ENCODE measurements at regions not wholly inside any gene's neighbourhood (a gene's known extent, or its start where the extent isn't known, plus 50 kb on each side); places are given as distances from the start of the nearest gene placed in this dataset.

GRCh38 chr13:58655086-58655485 lies 1023.5 kb downstream of the PCDH17 start:
- TF ChIP-seq, protein P1, sequence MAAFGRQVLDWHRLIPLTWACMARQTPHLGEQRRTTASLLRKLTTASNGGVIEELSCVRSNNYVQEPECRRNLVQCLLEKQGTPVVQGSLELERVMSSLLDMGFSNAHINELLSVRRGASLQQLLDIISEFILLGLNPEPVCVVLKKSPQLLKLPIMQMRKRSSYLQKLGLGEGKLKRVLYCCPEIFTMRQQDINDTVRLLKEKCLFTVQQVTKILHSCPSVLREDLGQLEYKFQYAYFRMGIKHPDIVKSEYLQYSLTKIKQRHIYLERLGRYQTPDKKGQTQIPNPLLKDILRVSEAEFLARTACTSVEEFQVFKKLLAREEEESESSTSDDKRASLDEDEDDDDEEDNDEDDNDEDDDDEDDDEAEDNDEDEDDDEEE (CRISPR knock-in tag; IDR thresholded peaks at IDR 0.05), result no peak
- no peak for TF ChIP-seq CTCF (CRISPR knock-in tag; IDR thresholded peaks at IDR 0.05)
- TF ChIP-seq HMG20B (CRISPR knock-in tag; conservative IDR thresholded peaks at IDR 0.05), result no peak
- TF ChIP-seq NFATC3 (CRISPR knock-in tag; IDR thresholded peaks at IDR 0.05), result no peak
- TF ChIP-seq KDM5A (IDR thresholded peaks at IDR 0.05; ENCODE audit: borderline replicate concordance, low read length), result no peak
- no peak for TF ChIP-seq POLR2G (IDR thresholded peaks at IDR 0.05; ENCODE audit: low read depth, low read length)
- TF ChIP-seq, protein P2, sequence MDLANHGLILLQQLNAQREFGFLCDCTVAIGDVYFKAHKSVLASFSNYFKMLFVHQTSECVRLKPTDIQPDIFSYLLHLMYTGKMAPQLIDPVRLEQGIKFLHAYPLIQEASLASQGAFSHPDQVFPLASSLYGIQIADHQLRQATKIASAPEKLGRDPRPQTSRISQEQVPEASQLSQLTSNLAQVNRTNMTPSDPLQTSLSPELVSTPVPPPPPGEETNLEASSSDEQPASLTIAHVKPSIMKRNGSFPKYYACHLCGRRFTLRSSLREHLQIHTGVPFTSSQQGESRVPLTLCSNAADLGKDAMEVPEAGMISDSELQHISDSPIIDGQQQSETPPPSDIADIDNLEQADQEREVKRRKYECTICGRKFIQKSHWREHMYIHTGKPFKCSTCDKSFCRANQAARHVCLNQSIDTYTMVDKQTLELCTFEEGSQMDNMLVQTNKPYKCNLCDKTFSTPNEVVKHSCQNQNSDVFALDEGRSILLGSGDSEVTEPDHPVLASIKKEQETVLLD (CRISPR knock-in tag; IDR thresholded peaks at IDR 0.05; ENCODE audit: low read depth), result no peak
- no peak for TF ChIP-seq TBP (CRISPR knock-in tag; IDR thresholded peaks at IDR 0.05)

All from HepG2 (cell line).